Kidney epithelial cell (primary cell): ENCODE measurements at regions not wholly inside any gene's neighbourhood (a gene's known extent, or its start where the extent isn't known, plus 50 kb on each side); places are given as distances from the start of the nearest gene placed in this dataset.

Experiments
- DNase-seq: peaks from one replicate; pipeline ENCODE4 v3.0.0-alpha.2; 2010; ENCODE audit warnings: low read depth
- H3K27me3 ChIP-seq: 2 replicates; pipeline ENCODE4 v1.6.0; 2011; ENCODE audit warnings: low read length; ENCODE audit not compliant: control insufficient read depth, insufficient read depth
- H3K36me3 ChIP-seq: 2 replicates; pipeline ENCODE4 v1.5.1; 2011; ENCODE audit warnings: low read length; ENCODE audit not compliant: control insufficient read depth, insufficient read depth
- H3K4me3 ChIP-seq: 2 replicates; pipeline ENCODE4 v1.5.1; 2011; ENCODE audit warnings: low read depth, mild to moderate bottlenecking, control low read depth, low read length
- TF ChIP-seq, protein P1 (sequence below): IDR thresholded peaks from 2 replicates; pipeline ENCODE4 v1.5.1; 2011; ENCODE audit warnings: mild to moderate bottlenecking, moderate library complexity, low read length, control low read depth, inconsistent platforms; ENCODE audit not compliant: insufficient read depth, poor library complexity, severe bottlenecking

DNA sequence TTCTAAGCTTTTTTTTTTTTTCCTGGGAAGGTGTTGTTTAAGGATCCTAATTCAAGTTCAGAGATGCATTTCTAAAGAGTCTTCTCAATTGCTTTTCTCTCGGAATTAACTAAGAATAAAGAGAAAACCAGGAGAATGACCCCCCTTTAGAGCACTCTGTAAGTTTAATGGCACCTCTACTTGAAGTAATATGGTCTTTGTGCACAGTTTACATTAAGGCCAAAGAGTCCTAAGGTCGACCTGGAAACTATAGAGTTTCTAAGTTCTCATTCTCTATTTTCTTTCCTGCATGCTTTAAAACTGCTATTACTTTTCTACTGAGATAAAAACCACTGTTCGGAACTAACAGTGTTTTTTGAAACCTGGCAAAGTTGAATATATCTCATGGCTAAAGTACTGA lies 923.1 kb upstream of the CDH10 start:
- no peaks in the 10 kb centered on the region for H3K36me3 ChIP-seq
- no peaks in the 10 kb centered on the region for H3K27me3 ChIP-seq
- no peak overlapping the region for H3K4me3 ChIP-seq
- no peak for DNase-seq
- TF ChIP-seq, protein P1, sequence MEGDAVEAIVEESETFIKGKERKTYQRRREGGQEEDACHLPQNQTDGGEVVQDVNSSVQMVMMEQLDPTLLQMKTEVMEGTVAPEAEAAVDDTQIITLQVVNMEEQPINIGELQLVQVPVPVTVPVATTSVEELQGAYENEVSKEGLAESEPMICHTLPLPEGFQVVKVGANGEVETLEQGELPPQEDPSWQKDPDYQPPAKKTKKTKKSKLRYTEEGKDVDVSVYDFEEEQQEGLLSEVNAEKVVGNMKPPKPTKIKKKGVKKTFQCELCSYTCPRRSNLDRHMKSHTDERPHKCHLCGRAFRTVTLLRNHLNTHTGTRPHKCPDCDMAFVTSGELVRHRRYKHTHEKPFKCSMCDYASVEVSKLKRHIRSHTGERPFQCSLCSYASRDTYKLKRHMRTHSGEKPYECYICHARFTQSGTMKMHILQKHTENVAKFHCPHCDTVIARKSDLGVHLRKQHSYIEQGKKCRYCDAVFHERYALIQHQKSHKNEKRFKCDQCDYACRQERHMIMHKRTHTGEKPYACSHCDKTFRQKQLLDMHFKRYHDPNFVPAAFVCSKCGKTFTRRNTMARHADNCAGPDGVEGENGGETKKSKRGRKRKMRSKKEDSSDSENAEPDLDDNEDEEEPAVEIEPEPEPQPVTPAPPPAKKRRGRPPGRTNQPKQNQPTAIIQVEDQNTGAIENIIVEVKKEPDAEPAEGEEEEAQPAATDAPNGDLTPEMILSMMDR, result no peak

GRCh38 chr5:25562656-25563055 lies 917.9 kb upstream of the CDH10 start:
- Histone ChIP-seq H3K4me3 (no peak overlapping the region), H3K36me3 (no peaks in the 10 kb centered on the region), H3K27me3 (no peaks in the 10 kb centered on the region)
- no peak for DNase-seq
- TF ChIP-seq, protein P1, result no peak

DNA sequence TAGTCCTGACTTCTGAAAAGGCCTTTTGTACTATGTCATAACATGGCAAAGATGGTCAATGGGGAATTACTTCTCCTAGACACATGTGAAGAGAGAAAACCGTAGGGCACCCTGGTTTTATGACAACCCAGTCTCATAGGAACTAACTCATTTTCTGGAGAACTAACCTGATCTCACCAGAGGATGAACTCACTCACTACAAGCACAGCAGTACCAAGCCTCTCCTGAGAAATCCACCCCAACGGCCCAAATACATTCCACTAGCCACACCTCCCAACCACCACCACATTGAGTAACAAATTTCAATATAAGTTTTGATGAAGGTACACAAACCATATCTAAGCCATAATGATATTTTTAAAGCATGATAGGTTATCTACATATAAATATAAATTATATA lies 909.3 kb upstream of the CDH10 start:
- H3K36me3 ChIP-seq, result no peaks in the 10 kb centered on the region
- TF ChIP-seq, protein P1, result no peak
- H3K4me3 ChIP-seq, result no peak overlapping the region
- H3K27me3 ChIP-seq, result no peaks in the 10 kb centered on the region
- no peak for DNase-seq

DNA sequence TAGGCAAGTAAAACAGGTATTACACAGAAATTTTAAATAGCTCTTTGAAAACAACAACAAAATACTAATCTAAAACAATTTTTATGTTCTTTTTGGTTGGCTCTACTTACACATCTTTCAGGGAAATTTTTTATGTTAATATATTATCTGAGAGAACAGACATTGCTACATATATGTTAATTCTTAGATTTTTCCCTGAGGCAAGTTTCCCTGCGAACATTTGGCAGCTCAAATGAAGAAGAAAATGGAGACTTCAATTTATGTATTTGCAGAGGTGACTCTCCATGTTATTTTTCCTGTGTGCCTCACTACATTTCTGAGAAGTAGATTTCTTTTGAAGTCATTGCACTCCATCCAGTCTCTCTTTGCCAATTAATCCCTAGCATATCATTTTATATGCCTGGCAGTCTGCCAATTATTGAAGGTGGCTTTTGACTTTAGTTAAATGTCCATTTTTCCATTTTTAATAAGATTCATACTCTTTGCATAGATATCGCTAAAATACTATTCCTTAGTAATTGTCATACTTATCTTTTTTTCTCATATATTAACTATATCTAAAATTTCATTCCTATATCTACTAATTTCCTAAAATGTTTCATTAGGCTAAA lies 908.2 kb upstream of the CDH10 start:
- TF ChIP-seq, protein P1, result no peak

DNA sequence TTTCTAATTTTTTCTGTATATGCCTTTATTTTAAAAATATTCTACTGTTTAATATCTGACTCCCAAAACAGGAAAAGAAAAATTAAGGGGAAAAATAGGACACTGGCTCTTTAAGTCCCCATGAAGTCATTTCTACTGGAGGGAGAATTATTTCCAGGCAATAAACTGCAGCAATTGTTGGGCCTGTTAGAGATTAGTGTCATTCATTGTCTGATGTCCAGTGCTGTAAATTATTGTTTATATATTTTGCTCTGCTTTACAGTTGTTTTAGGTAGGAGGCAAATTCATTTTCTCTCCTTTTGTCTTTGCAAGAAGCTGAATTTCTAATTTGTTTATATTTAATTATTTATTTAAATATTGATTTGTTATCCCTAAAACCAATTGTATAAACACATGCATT lies 906.0 kb upstream of the CDH10 start:
- TF ChIP-seq, protein P1, result no peak
- Histone ChIP-seq H3K36me3 (no peaks in the 10 kb centered on the region), H3K4me3 (no peak overlapping the region), H3K27me3 (no peaks in the 10 kb centered on the region)
- DNase-seq, result no peak

More for the DNA sequence above, 908.2 kb upstream of the CDH10 start:
- no peak for DNase-seq
- Histone ChIP-seq H3K36me3 (no peaks in the 10 kb centered on the region), H3K4me3 (no peak overlapping the region), H3K27me3 (no peaks in the 10 kb centered on the region)

DNA sequence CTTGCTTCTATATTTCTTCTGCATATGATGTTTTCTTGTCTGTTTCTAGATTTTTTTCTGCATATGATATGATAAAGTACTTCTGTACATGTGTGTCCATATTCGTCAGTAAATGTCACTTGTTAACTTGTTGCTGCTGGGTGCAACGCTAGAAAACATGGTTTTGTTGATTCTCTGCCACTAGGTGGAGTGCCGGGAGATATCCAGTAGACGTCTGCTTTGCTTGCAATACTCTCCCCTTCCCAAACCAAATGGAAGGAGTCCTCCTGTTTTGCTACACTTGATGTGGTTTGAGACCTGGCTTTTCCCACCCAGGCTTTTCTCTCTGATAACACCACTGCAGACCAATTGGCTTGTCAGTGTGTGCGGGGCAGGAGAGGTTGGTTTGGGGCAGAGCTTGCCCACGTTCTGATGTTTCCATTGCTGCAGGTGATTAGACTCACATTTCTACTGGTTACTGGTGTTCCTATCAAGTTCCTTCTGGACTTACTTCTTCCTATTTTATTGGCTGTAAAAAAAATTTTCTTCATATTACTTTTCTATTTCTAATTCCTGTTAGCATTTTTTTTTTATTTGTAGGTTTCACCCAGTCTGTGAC lies 900.0 kb upstream of the CDH10 start:
- H3K4me3 ChIP-seq, result no peak overlapping the region
- no peaks in the 10 kb centered on the region for H3K36me3 ChIP-seq
- DNase-seq, result peak; percentile 4
- TF ChIP-seq, protein P1, result peak; percentile 76
- no peaks in the 10 kb centered on the region for H3K27me3 ChIP-seq
